HT1080 (cell line): ENCODE measurements at regions not wholly inside any gene's neighbourhood (a gene's known extent, or its start where the extent isn't known, plus 50 kb on each side); places are given as distances from the start of the nearest gene placed in this dataset.

ENCODE experiments used
- DNase-seq: peaks from one replicate; pipeline ENCODE4 v3.0.0-alpha.2; 2015; ENCODE audit warnings: low read depth

- no peak for DNase-seq
These were observed 104.5 kb upstream of the TAF1B start for GRCh38 chr2:9738535-9739496.

GRCh38 chr2:9739531-9739964, 103.7 kb upstream of the TAF1B start:
- no peak for DNase-seq

GRCh38 chr2:9740382-9741073, 102.7 kb upstream of the TAF1B start:
- no peak for DNase-seq

GRCh38 chr2:9741110-9741509, 102.2 kb upstream of the TAF1B start:
- no peak for DNase-seq

- DNase-seq = no peak
These were observed 100.7 kb upstream of the TAF1B start for GRCh38 chr2:9742601-9743000.

- DNase-seq = no peak
These were observed 98.8 kb upstream of the TAF1B start for GRCh38 chr2:9744256-9745004.

- no peak for DNase-seq
These were observed 97.9 kb upstream of the TAF1B start for GRCh38 chr2:9745153-9745899.

GRCh38 chr2:9747396-9747795, 95.9 kb upstream of the TAF1B start:
- DNase-seq = no peak

- no peak for DNase-seq
These were observed 94.7 kb upstream of the TAF1B start for GRCh38 chr2:9748577-9748976.

- no peak for DNase-seq
These were observed 93.6 kb upstream of the TAF1B start for GRCh38 chr2:9749546-9750223.

- DNase-seq = no peak
These were observed 92.8 kb upstream of the TAF1B start for GRCh38 chr2:9750224-9751215.

- no peak for DNase-seq
These were observed 91.4 kb upstream of the TAF1B start for GRCh38 chr2:9751831-9752230.

GRCh38 chr2:9752441-9753275, 90.6 kb upstream of the TAF1B start:
- DNase-seq = peak; percentile 96

- DNase-seq = peak; percentile 93
These were observed 90.0 kb upstream of the TAF1B start for GRCh38 chr2:9753276-9753600.

- DNase-seq = no peak
These were observed 89.4 kb upstream of the TAF1B start for GRCh38 chr2:9753665-9754531.

GRCh38 chr2:9754532-9754887, 88.8 kb upstream of the TAF1B start:
- DNase-seq = no peak

GRCh38 chr2:9755008-9755407, 88.3 kb upstream of the TAF1B start:
- no peak for DNase-seq

- no peak for DNase-seq
These were observed 87.6 kb upstream of the TAF1B start for GRCh38 chr2:9755638-9756037.
